BLaER1 treated with 17β-estradiol and CSF1 and Interleukin-3, amounts not matched to agents 10 nM and 100 nM (cell line): ENCODE measurements at regions not wholly inside any gene's neighbourhood (a gene's known extent, or its start where the extent isn't known, plus 50 kb on each side); places are given as distances from the start of the nearest gene placed in this dataset.
"Not testable (repeated sequence)": the region's sequence is repeated elsewhere in the genome, so short reads cannot be mapped to it uniquely, and the experiment has no call there.

Source experiments
- H3K27ac ChIP-seq, 11 experiments: shearing (Covaris generic); formaldehyde crosslinking; 2 replicates each; pipeline ENCODE4 v1.8.1; 2022
- H3K27me3 ChIP-seq, 11 experiments: shearing (Covaris generic); formaldehyde crosslinking; 2 replicates each; pipeline ENCODE4 v1.8.1; 2022
- H3K36me3 ChIP-seq, 11 experiments: shearing (Covaris generic); formaldehyde crosslinking; 2 replicates each; pipeline ENCODE4 v1.8.1; 2022
- H3K4me1 ChIP-seq, 10 experiments: shearing (Covaris generic); formaldehyde crosslinking; 2 replicates each; pipeline ENCODE4 v1.8.1; 2022
- H3K4me2 ChIP-seq, 11 experiments: shearing (Covaris generic); formaldehyde crosslinking; 2 replicates each; pipeline ENCODE4 v1.8.1; 2022
- H3K4me3 ChIP-seq, 10 experiments: shearing (Covaris generic); formaldehyde crosslinking; 2 replicates each; pipeline ENCODE4 v1.8.1; 2022
- H3K9ac ChIP-seq, 11 experiments: shearing (Covaris generic); formaldehyde crosslinking; 2 replicates each; pipeline ENCODE4 v1.8.1; 2022
- H3K9me3 ChIP-seq, 11 experiments: shearing (Covaris generic); formaldehyde crosslinking; replicated peaks in 1 of 11; 2 replicates each; pipeline ENCODE4 v1.8.1; 2022
- H4K20me1 ChIP-seq, 11 experiments: shearing (Covaris generic); formaldehyde crosslinking; 2 replicates each; pipeline ENCODE4 v1.8.1; 2022
- Cebpa-rat ChIP-seq, 11 experiments: shearing (Covaris generic); IDR thresholded peaks; 2 replicates each; pipeline ENCODE4 v1.8.1; 2022

GRCh38 chr14:21902561-21903181 is 229.1 kb upstream of the OR4E1 start:
- Histone ChIP-seq H3K9me3 (peaks cover 12 to 25% (median 18%) of the 10 kb centered on the region in 11 experiments), H3K4me2 (no peak overlapping the region), H3K27me3 (no peaks in the 10 kb centered on the region), H3K36me3 (no peaks in the 10 kb centered on the region), H3K4me3 (no peak overlapping the region), H3K27ac (no peak overlapping the region), H3K4me1 (no peaks in the 10 kb centered on the region), H3K9ac (no peak overlapping the region), H4K20me1 (no peaks in the 10 kb centered on the region)
- no peak for TF ChIP-seq Cebpa-rat (IDR thresholded peaks at IDR 0.05)

GRCh38 chr14:21894898-21895194 is 221.2 kb upstream of the OR4E1 start:
- not testable (repeated sequence) for H3K36me3 ChIP-seq, H3K9me3 ChIP-seq, H3K9ac ChIP-seq, H3K27ac ChIP-seq, H4K20me1 ChIP-seq, H3K4me3 ChIP-seq, H3K4me1 ChIP-seq, H3K27me3 ChIP-seq
- H3K4me2 ChIP-seq: 0 out of 22 replicates have a peak overlapping the region, but pooled peaks of 1 of the 11 experiments have one; percentile 4

- 0 out of 22 replicates have a peak, but pooled peaks cover 0 to 3% (median 0%) of the 10 kb centered on the region in 11 experiments for H3K9me3 ChIP-seq
- H3K9ac ChIP-seq: no peak overlapping the region
- H3K36me3 ChIP-seq: no peaks in the 10 kb centered on the region
- peaks cover 0 to 8% (median 0%) of the 10 kb centered on the region in 10 experiments; a peak in 2 of 20 replicates for H3K4me1 ChIP-seq
- no peaks in the 10 kb centered on the region for H4K20me1 ChIP-seq
- H3K27ac ChIP-seq: no peak overlapping the region
- H3K27me3 ChIP-seq: no peaks in the 10 kb centered on the region
- 0 out of 22 replicates have a peak overlapping the region, but pooled peaks of 1 of the 11 experiments have one; percentile 4 for H3K4me2 ChIP-seq
- TF ChIP-seq Cebpa-rat (IDR thresholded peaks at IDR 0.05): no peak
- H3K4me3 ChIP-seq: no peak overlapping the region
Measured at GRCh38 chr14:21894003-21894897, 220.6 kb upstream of the OR4E1 start.

GRCh38 chr14:21891921-21892320 is 218.3 kb upstream of the OR4E1 start:
- no peak for TF ChIP-seq Cebpa-rat (IDR thresholded peaks at IDR 0.05)
- no peak overlapping the region for H3K4me3 ChIP-seq

GRCh38 chr14:21884995-21885394 is 211.4 kb upstream of the OR4E1 start:
- H4K20me1 ChIP-seq: no peaks in the 10 kb centered on the region
- H3K9me3 ChIP-seq: 0 out of 22 replicates have a peak, but pooled peaks cover 0 to 6% (median 0%) of the 10 kb centered on the region in 11 experiments
- H3K36me3 ChIP-seq: no peaks in the 10 kb centered on the region
- no peak overlapping the region for H3K4me2 ChIP-seq
- no peaks in the 10 kb centered on the region; a peak in 1 of 22 replicates for H3K27me3 ChIP-seq
- no peak overlapping the region for H3K4me3 ChIP-seq
- TF ChIP-seq Cebpa-rat (IDR thresholded peaks at IDR 0.05): no peak
- H3K27ac ChIP-seq: no peak overlapping the region
- H3K9ac ChIP-seq: no peak overlapping the region
- no peaks in the 10 kb centered on the region for H3K4me1 ChIP-seq

More at GRCh38 chr14:21891921-21892320, 218.3 kb upstream of the OR4E1 start:
- Histone ChIP-seq H4K20me1 (no peaks in the 10 kb centered on the region), H3K27me3 (no peaks in the 10 kb centered on the region), H3K9me3 (0 out of 22 replicates have a peak, but pooled peaks cover 0 to 3% (median 0%) of the 10 kb centered on the region in 11 experiments), H3K27ac (no peak overlapping the region), H3K4me1 (peaks cover 0 to 8% (median 0%) of the 10 kb centered on the region in 10 experiments; a peak in 2 of 20 replicates), H3K36me3 (no peaks in the 10 kb centered on the region), H3K9ac (no peak overlapping the region), H3K4me2 (0 out of 22 replicates have a peak overlapping the region, but pooled peaks of 3 of the 11 experiments have one; percentile 6 to 21 (median 13))

GRCh38 chr14:21882226-21882625 is 208.6 kb upstream of the OR4E1 start:
- Histone ChIP-seq H3K4me2 (no peak overlapping the region), H4K20me1 (no peaks in the 10 kb centered on the region), H3K9ac (no peak overlapping the region), H3K27me3 (no peaks in the 10 kb centered on the region; a peak in 1 of 22 replicates), H3K4me3 (no peak overlapping the region), H3K4me1 (no peaks in the 10 kb centered on the region), H3K27ac (no peak overlapping the region), H3K9me3 (0 out of 22 replicates have a peak, but pooled peaks cover 0 to 6% (median 0%) of the 10 kb centered on the region in 11 experiments), H3K36me3 (no peaks in the 10 kb centered on the region)
- TF ChIP-seq Cebpa-rat (IDR thresholded peaks at IDR 0.05): no peak

GRCh38 chr14:21880918-21881317 is 207.3 kb upstream of the OR4E1 start:
- no peak for TF ChIP-seq Cebpa-rat (IDR thresholded peaks at IDR 0.05)
- Histone ChIP-seq H3K4me3 (no peak overlapping the region), H3K27me3 (no peaks in the 10 kb centered on the region; a peak in 1 of 22 replicates), H3K9ac (no peak overlapping the region), H3K4me2 (no peak overlapping the region), H3K9me3 (0 out of 22 replicates have a peak, but pooled peaks cover 0 to 6% (median 0%) of the 10 kb centered on the region in 11 experiments), H4K20me1 (no peaks in the 10 kb centered on the region), H3K36me3 (no peaks in the 10 kb centered on the region), H3K4me1 (no peaks in the 10 kb centered on the region), H3K27ac (no peak overlapping the region)

GRCh38 chr14:21875791-21876190 is 202.2 kb upstream of the OR4E1 start:
- no peaks in the 10 kb centered on the region for H3K27me3 ChIP-seq
- no peaks in the 10 kb centered on the region for H4K20me1 ChIP-seq
- H3K36me3 ChIP-seq: no peaks in the 10 kb centered on the region
- no peak for TF ChIP-seq Cebpa-rat (IDR thresholded peaks at IDR 0.05)
- H3K9me3 ChIP-seq: no peaks in the 10 kb centered on the region
- H3K9ac ChIP-seq: no peak overlapping the region
- H3K4me3 ChIP-seq: no peak overlapping the region
- no peak overlapping the region for H3K27ac ChIP-seq
- peaks cover 0 to 16% (median 14%) of the 10 kb centered on the region in 10 experiments; a peak in 19 of 20 replicates for H3K4me1 ChIP-seq
- H3K4me2 ChIP-seq: no peak overlapping the region

GRCh38 chr14:21874946-21875345 is 201.3 kb upstream of the OR4E1 start:
- Histone ChIP-seq H3K9me3 (no peaks in the 10 kb centered on the region), H3K27ac (no peak overlapping the region), H3K4me2 (peak overlapping the region in 10 of 11 experiments; percentile 43 to 74 (median 52); a peak in 19 of 22 replicates), H3K36me3 (no peaks in the 10 kb centered on the region), H3K9ac (no peak overlapping the region), H4K20me1 (no peaks in the 10 kb centered on the region), H3K4me1 (peaks cover 0 to 16% (median 14%) of the 10 kb centered on the region in 10 experiments; a peak in 19 of 20 replicates), H3K27me3 (no peaks in the 10 kb centered on the region), H3K4me3 (no peak overlapping the region)
- TF ChIP-seq Cebpa-rat (IDR thresholded peaks at IDR 0.05): no peak
